SJCRH30 (cell line): ENCODE measurements at regions not wholly inside any gene's neighbourhood (a gene's known extent, or its start where the extent isn't known, plus 50 kb on each side); places are given as distances from the start of the nearest gene placed in this dataset.
A peak's percentile ranks its signal among the peaks of the same experiment; 100 is the strongest.

ENCODE experiments used
- DNase-seq, 2 experiments: peaks; one replicate each; pipeline ENCODE4 v3.0.0-alpha.2; 2015 to 2020
- H3K27ac ChIP-seq: fragments of 250-450 bp; sonication (Bioruptor Pico); 2 replicates; pipeline ENCODE4 v1.5.1; 2020; ENCODE audit warnings: mild to moderate bottlenecking, moderate library complexity
- H3K27me3 ChIP-seq: fragments of 250-450 bp; sonication (Bioruptor Pico); 2 replicates; pipeline ENCODE4 v1.5.1; 2020; ENCODE audit warnings: mild to moderate bottlenecking, moderate library complexity
- H3K36me3 ChIP-seq: fragments of 250-450 bp; sonication (Bioruptor Pico); 2 replicates; pipeline ENCODE4 v1.5.1; 2020; ENCODE audit warnings: mild to moderate bottlenecking, moderate library complexity
- H3K4me1 ChIP-seq: fragments of 250-450 bp; sonication (Bioruptor Pico); 2 replicates; pipeline ENCODE4 v1.5.1; 2020; ENCODE audit warnings: mild to moderate bottlenecking, moderate library complexity
- H3K4me3 ChIP-seq: fragments of 250-450 bp; sonication (Bioruptor Pico); 2 replicates; pipeline ENCODE4 v1.5.1; 2020; ENCODE audit warnings: mild to moderate bottlenecking, moderate library complexity
- H3K9me3 ChIP-seq: fragments of 250-450 bp; sonication (Bioruptor Pico); replicated peaks from 2 replicates; pipeline ENCODE4 v1.5.1; 2020; ENCODE audit warnings: mild to moderate bottlenecking, moderate library complexity

DNA sequence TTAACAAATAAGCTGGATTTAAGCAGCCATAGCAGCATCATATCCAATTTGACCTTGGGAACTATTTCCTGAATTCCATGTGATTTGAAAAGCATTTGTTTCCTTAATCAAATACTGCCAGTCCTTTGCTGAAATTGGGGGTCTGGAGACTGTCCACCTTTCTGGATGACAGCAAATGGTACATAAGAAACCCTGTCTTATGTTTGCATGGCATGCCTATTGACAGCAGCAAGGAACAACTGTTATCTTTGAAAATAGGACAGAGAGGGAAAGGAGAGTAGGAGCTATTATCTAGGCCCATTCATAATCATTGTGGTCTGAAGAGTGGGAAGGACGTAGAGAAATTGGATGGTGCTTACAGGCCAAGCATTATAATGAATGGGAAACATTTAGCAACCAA is 129.2 kb upstream of the CTNNA2 start:
- DNase-seq: no peak
- no peak overlapping the region for H3K4me3 ChIP-seq
- no peaks in the 10 kb centered on the region for H3K27me3 ChIP-seq
- H3K27ac ChIP-seq: no peak overlapping the region
- H3K9me3 ChIP-seq: no peaks in the 10 kb centered on the region
- H3K4me1 ChIP-seq: no peaks in the 10 kb centered on the region
- H3K36me3 ChIP-seq: no peaks in the 10 kb centered on the region

DNA sequence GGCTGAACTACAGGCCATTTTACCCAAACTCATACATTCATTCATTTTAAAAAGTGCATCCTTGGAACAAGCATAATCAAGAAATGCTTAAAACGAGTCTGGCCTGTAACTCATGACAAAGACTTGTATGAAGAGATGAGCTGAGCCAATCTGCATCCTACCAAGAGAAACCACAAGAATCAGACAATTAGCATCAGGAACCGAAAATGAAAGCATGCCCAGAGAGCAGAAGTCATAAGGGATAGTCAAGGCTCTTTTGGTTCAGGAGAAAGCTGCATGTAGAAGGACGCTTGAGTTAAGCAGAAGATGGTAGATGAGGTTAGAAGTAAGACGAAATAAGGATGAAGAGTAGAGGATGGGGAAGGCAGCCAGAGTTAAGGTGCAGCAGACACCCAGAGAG is 137.0 kb upstream of the CTNNA2 start:
- no peaks in the 10 kb centered on the region for H3K9me3 ChIP-seq
- H3K27me3 ChIP-seq: peaks cover 6% of the 10 kb centered on the region; the same call in 1 of the 2 replicates
- H3K4me3 ChIP-seq: no peak overlapping the region
- no peaks in the 10 kb centered on the region for H3K4me1 ChIP-seq
- H3K36me3 ChIP-seq: no peaks in the 10 kb centered on the region
- no peak overlapping the region for H3K27ac ChIP-seq
- DNase-seq: no peak

- no peak for DNase-seq
- Histone ChIP-seq H3K4me1 (no peaks in the 10 kb centered on the region), H3K36me3 (no peaks in the 10 kb centered on the region), H3K27me3 (peaks cover 9% of the 10 kb centered on the region; the same call in 1 of the 2 replicates), H3K9me3 (no peaks in the 10 kb centered on the region), H3K27ac (no peak overlapping the region), H3K4me3 (no peak overlapping the region)
These were observed 139.3 kb upstream of the CTNNA2 start for GRCh38 chr2:79373358-79374130.

DNA sequence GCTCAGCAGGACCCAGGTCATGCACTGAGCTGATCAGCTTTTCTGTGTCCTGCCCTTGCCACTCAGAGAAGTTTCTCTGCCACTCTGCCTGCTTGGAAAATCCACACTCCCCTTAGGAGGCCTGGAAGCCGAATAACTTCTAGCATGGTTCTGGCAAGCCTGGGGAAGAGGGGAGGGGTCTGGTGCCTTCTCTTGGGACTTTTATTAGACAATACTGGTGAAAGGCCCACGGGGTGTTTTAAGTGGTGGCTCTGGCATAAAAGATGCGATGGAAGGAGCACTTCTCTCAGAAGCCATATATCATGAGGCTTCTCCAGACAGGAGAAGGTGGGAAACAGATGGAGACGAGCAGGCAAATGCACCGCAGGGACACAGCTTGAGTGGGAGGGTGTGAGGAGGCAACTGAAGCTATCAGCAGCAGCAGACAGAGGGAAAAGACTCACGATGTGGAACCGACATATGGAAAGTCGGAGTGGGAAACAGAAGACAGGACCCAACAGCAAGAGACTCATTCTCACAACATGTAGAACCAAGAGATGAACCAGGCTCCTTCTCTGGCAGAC is 141.8 kb upstream of the CTNNA2 start:
- H3K4me3 ChIP-seq: no peak overlapping the region
- no peaks in the 10 kb centered on the region for H3K4me1 ChIP-seq
- H3K27me3 ChIP-seq: peaks cover 18% of the 10 kb centered on the region; the same call in 1 of the 2 replicates
- H3K36me3 ChIP-seq: no peaks in the 10 kb centered on the region
- H3K27ac ChIP-seq: no peak overlapping the region
- H3K9me3 ChIP-seq: no peaks in the 10 kb centered on the region
- DNase-seq: no peak

GRCh38 chr2:79369127-79369526 is 143.7 kb upstream of the CTNNA2 start:
- DNase-seq: peak in 1 of 2 experiments; percentile 5

DNA sequence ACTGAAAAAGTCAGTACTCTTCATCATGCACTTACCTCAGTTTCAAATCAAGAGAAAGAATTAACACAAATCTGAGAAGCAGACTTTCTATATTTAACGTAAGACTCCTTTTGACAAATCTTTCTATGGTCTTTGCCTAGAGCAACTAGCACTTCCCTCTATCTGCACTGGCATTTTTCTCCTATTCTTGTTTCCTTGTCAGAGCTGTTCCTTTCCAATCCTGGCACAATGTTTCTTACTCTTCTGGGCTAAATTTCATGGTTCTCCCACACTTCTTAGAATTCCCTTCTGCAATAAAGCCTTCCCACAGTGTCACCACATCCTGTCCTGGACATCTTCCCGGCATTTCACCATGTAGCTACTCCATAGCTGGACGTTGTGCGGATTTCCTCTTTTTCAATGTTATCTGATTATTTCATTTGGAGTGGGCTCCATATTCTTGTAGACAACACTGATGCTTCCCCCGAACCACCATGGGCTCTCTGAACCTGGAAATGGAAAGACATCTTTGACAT is 144.7 kb upstream of the CTNNA2 start:
- DNase-seq: no peak
- Histone ChIP-seq H3K9me3 (no peaks in the 10 kb centered on the region), H3K4me3 (no peak overlapping the region), H3K27me3 (peaks cover 18% of the 10 kb centered on the region; the same call in 1 of the 2 replicates), H3K36me3 (no peaks in the 10 kb centered on the region), H3K4me1 (no peaks in the 10 kb centered on the region), H3K27ac (no peak overlapping the region)

More at GRCh38 chr2:79369127-79369526, 143.7 kb upstream of the CTNNA2 start:
- H3K9me3 ChIP-seq: no peaks in the 10 kb centered on the region
- H3K4me1 ChIP-seq: no peaks in the 10 kb centered on the region
- no peaks in the 10 kb centered on the region for H3K36me3 ChIP-seq
- H3K27ac ChIP-seq: no peak overlapping the region
- H3K27me3 ChIP-seq: peaks cover 18% of the 10 kb centered on the region; the same call in 1 of the 2 replicates
- H3K4me3 ChIP-seq: no peak overlapping the region

GRCh38 chr2:79359419-79359818 is 153.4 kb upstream of the CTNNA2 start:
- Histone ChIP-seq H3K9me3 (no peaks in the 10 kb centered on the region), H3K36me3 (no peaks in the 10 kb centered on the region), H3K27me3 (no peaks in the 10 kb centered on the region), H3K27ac (no peak overlapping the region), H3K4me3 (no peak overlapping the region), H3K4me1 (no peaks in the 10 kb centered on the region)
- no peak for DNase-seq

- Histone ChIP-seq H3K4me1 (no peaks in the 10 kb centered on the region), H3K9me3 (no peaks in the 10 kb centered on the region), H3K27ac (no peak overlapping the region), H3K36me3 (no peaks in the 10 kb centered on the region), H3K4me3 (no peak overlapping the region), H3K27me3 (no peaks in the 10 kb centered on the region)
- no peak for DNase-seq
These were observed 157.3 kb upstream of the CTNNA2 start for GRCh38 chr2:79355569-79355968.

GRCh38 chr2:79327460-79327859 is 167.9 kb upstream of the REG3A start:
- Histone ChIP-seq H3K27me3 (no peaks in the 10 kb centered on the region), H3K4me3 (no peak overlapping the region), H3K4me1 (no peaks in the 10 kb centered on the region), H3K9me3 (no peaks in the 10 kb centered on the region), H3K27ac (no peak overlapping the region), H3K36me3 (no peaks in the 10 kb centered on the region)
- no peak for DNase-seq

DNA sequence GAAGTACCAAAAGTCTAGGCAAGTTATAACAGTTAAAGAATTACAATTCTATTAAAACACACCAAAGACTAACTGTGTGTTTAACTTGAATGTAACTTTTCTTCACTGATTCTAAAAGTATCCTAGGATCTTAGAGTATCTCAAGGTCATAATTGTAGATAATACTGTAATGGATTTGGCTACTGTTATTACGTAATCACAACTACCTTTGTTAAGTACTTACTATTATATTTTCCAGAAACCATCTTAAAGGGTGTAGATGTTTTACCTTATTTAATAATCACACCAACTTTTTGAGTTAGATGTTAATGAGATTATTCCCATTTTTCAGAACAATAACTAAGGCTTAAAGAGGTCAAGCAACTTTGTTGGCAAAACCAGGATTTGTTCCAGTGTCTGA is 161.3 kb upstream of the REG3A start:
- DNase-seq: no peak
- H3K36me3 ChIP-seq: no peaks in the 10 kb centered on the region
- no peak overlapping the region for H3K27ac ChIP-seq
- H3K27me3 ChIP-seq: no peaks in the 10 kb centered on the region
- H3K4me3 ChIP-seq: no peak overlapping the region
- no peaks in the 10 kb centered on the region for H3K4me1 ChIP-seq
- no peaks in the 10 kb centered on the region for H3K9me3 ChIP-seq

DNA sequence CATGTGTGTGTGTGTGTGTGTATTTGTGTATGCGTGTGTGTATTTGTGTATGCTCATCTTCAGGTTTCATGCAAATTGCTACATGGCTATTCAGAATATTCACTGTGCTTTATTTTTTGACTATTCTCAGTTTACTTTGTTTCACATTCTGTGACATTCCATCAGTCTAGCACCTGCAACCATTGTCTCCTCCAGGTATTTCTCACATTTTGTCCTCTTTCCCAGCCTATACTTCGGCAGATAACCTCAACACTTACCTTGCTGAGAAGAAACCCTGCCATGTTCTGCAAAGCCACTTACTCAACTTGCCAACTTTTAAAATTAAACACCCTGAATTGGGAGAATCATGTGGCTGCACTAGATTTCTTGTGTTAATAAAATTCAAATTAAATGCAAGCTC is 135.4 kb upstream of the REG3A start:
- H3K4me1 ChIP-seq: no peaks in the 10 kb centered on the region
- no peaks in the 10 kb centered on the region for H3K9me3 ChIP-seq
- DNase-seq: no peak
- H3K27me3 ChIP-seq: peaks cover 7% of the 10 kb centered on the region; the same call in 1 of the 2 replicates
- H3K27ac ChIP-seq: no peak overlapping the region
- H3K36me3 ChIP-seq: no peaks in the 10 kb centered on the region
- no peak overlapping the region for H3K4me3 ChIP-seq

- no peaks in the 10 kb centered on the region for H3K36me3 ChIP-seq
These were observed 133.4 kb upstream of the REG3A start for GRCh38 chr2:79292958-79293315.

DNA sequence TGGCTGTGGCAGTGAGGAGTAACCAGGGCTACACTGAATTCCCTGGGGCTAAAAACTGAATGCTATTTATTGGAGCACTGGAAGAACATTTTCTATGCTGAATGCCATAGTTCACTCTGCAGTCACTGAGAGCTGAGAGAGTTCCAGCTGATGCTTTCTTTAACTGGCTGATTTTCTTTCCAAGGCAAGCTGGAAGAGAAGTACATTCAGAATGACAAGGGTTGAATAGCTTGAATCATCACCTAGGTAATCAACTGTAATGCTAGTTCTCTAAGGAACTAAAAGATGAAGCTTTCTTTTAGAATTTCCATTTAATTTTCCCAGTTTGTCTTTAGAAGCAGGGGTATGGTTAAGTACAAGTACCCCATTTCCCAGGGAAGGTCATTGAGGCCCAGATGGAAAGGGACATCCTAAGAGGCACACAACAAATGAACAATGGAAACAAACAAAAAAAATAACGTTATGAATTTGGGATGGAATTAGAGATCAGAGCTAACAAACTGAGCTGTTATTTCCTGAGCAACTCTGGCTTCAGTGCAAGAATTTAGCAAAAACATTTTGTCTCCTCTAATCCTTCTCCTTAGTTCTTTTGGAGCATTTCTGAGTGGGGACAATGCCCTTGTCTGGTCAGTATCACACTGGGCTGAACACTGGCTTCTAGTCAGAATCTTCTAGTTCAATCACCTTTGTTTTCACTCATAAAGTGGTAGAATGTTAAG is 132.8 kb upstream of the REG3A start:
- no peaks in the 10 kb centered on the region for H3K9me3 ChIP-seq
- no peak for DNase-seq
- H3K27me3 ChIP-seq: peaks cover 6% of the 10 kb centered on the region; the same call in 1 of the 2 replicates
- no peak overlapping the region for H3K27ac ChIP-seq
- no peaks in the 10 kb centered on the region for H3K4me1 ChIP-seq
- H3K36me3 ChIP-seq: no peaks in the 10 kb centered on the region
- H3K4me3 ChIP-seq: no peak overlapping the region

More at GRCh38 chr2:79292958-79293315, 133.4 kb upstream of the REG3A start:
- Histone ChIP-seq H3K4me3 (no peak overlapping the region), H3K27me3 (peaks cover 6% of the 10 kb centered on the region; the same call in 1 of the 2 replicates), H3K4me1 (no peaks in the 10 kb centered on the region), H3K27ac (no peak overlapping the region), H3K9me3 (no peaks in the 10 kb centered on the region)
- DNase-seq: no peak

DNA sequence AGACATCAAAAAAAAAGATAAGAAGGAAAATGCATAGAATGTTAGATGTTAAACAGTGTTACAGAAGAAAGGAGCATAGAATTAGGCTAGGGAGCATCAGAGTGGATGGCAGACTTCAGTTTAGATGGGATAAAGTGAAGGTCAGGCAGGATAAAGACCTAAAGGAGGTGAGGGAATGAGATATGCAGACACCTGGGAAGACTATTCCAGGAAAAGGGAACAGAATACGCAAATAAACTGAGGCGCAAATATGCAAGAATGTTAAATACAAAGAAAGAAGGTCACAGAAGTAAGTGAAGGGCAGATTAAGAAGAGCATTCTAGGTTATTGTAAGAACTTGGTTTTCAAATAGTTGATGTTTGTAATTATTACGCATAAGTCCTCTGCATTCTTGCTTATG is 116.3 kb upstream of the REG3A start:
- no peak for DNase-seq
- no peaks in the 10 kb centered on the region for H3K4me1 ChIP-seq
- peaks cover 4% of the 10 kb centered on the region; the same call in 1 of the 2 replicates for H3K27me3 ChIP-seq

DNA sequence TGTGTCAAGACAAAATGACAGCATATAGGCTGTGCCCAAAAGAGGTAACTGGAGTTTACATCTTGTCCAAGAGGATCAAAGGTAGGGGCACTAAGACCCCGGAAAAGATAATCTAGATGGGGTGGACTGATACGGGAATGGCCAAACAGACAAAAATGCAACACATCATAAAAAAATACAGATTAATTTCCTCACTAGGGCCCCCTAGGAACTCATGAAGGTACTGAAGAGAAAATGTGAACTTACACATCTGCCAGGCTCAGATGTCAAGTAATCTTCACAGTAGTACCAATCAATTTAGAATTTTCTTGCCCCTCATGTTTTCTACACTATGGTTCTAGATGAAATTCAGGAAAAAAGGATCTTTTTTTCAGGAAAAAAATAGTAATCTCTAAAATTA is 115.6 kb upstream of the REG3A start:
- H3K4me3 ChIP-seq: no peak overlapping the region
- H3K4me1 ChIP-seq: no peaks in the 10 kb centered on the region
- no peak overlapping the region for H3K27ac ChIP-seq
- no peak for DNase-seq
- no peaks in the 10 kb centered on the region for H3K36me3 ChIP-seq
- peaks cover 4% of the 10 kb centered on the region; the same call in 1 of the 2 replicates for H3K27me3 ChIP-seq
- H3K9me3 ChIP-seq: 0 out of 2 replicates have a peak, but pooled peaks cover 4% of the 10 kb centered on the region

More for the DNA sequence above, 116.3 kb upstream of the REG3A start:
- Histone ChIP-seq H3K27ac (no peak overlapping the region), H3K4me3 (no peak overlapping the region), H3K9me3 (0 out of 2 replicates have a peak, but pooled peaks cover 4% of the 10 kb centered on the region), H3K36me3 (no peaks in the 10 kb centered on the region)
